Sigmoid colon (tissue), 6 donors: ENCODE measurements at regions not wholly inside any gene's neighbourhood (a gene's known extent, or its start where the extent isn't known, plus 50 kb on each side); places are given as distances from the start of the nearest gene placed in this dataset.

Source experiments
- DNase-seq: peaks from one replicate; pipeline ENCODE4 v3.0.0-alpha.2; 2019
- H3K27ac ChIP-seq, 4 donors: fragments of 200-600 bp; sonication (generic); one replicate each; pipeline ENCODE4 v1.5.1; 2016 to 2019; ENCODE audit warnings: mild to moderate bottlenecking in 1 of 4
- H3K27me3 ChIP-seq, 3 donors: fragments of 200-600 bp; sonication (generic); one replicate each; pipeline ENCODE4 v1.5.1; 2019; ENCODE audit warnings: mild to moderate bottlenecking in 1 of 3
- H3K36me3 ChIP-seq, 4 donors: fragments of 200-600 bp; sonication (generic); one replicate each; pipeline ENCODE4 v1.5.1; 2016 to 2019
- H3K4me1 ChIP-seq, 4 donors: fragments of 200-600 bp; sonication (generic); one replicate each; pipeline ENCODE4 v1.5.1; 2017 to 2019
- H3K4me3 ChIP-seq, 4 donors: fragments of 200-600 bp; sonication (generic); one replicate each; pipeline ENCODE4 v1.5.1; 2017 to 2019; ENCODE audit warnings: mild to moderate bottlenecking in 2 of 4, moderate library complexity in 1 of 4
- H3K9me3 ChIP-seq, 4 donors: fragments of 200-600 bp in 3 of 4; sonication (generic) in 3 of 4; one replicate each; pipeline versions ENCODE4 v1.5.1 to v1.6.1; 2013 to 2019
- CTCF ChIP-seq, 4 experiments: fragments of 450-650 bp in 3 of 4; fragments of 200-600 bp in 1 of 4; IDR thresholded peaks; one replicate each; pipeline ENCODE4 v1.5.1; 2016 to 2019; ENCODE audit warnings: antibody characterized with exemption in 4 of 4, mild to moderate bottlenecking in 3 of 4, moderate library complexity in 2 of 4
- EP300 ChIP-seq, 4 donors: sonication (generic); formaldehyde crosslinking; IDR thresholded peaks; one replicate each; pipeline ENCODE4 v1.6.1; 2017; ENCODE audit warnings: antibody characterized with exemption in 4 of 4
- POLR2A ChIP-seq, 2 donors: fragments of 450-650 bp; IDR thresholded peaks; one replicate each; pipeline ENCODE4 v1.6.1; 2016; ENCODE audit warnings: antibody characterized with exemption in 2 of 2, mild to moderate bottlenecking in 2 of 2, moderate library complexity in 2 of 2
- POLR2AphosphoS5 ChIP-seq, 4 donors: sonication (generic); formaldehyde crosslinking; IDR thresholded peaks; one replicate each; pipeline ENCODE4 v1.6.1; 2017; ENCODE audit warnings: antibody characterized with exemption in 4 of 4
- WGBS, 2 donors: extraction: QIAGEN DNeasy Blood & Tissue Kit; methylation state at CpG; one replicate each; pipeline ENCODE4 v1.1.7; 2013; 5-methylcytosine and 5-hydroxymethylcytosine counted together
- intact Hi-C: fragments of 100-400 bp; cut with DNase I; formaldehyde crosslinking; loops from one replicate; pipeline ENCODE4 v1.15.1; 2023
- donor health status: healthy with polysubstance abuse.
- donor health status: healthy.

GRCh38 chr6:145261758-145262157 is 473.6 kb downstream of the EPM2A start:
- no peaks in the 10 kb centered on the region for H3K9me3 ChIP-seq
- intact Hi-C loops, result no loop called here
- no peak for DNase-seq
- no peaks in the 10 kb centered on the region for H3K36me3 ChIP-seq
- 79 to 80% methylated on average over 2 of the region's 2 CpGs for WGBS, 2 donors
- no peaks in the 10 kb centered on the region for H3K4me1 ChIP-seq
- H3K27ac ChIP-seq, result no peak overlapping the region
- H3K27me3 ChIP-seq, result no peaks in the 10 kb centered on the region
- no peak overlapping the region for H3K4me3 ChIP-seq
- TF ChIP-seq EP300 (IDR thresholded peaks at IDR 0.05) (no peak), POLR2AphosphoS5 (IDR thresholded peaks at IDR 0.05) (no peak)

- Histone ChIP-seq H3K27ac (no peak overlapping the region), H3K36me3 (no peaks in the 10 kb centered on the region), H3K4me3 (no peak overlapping the region), H3K4me1 (no peaks in the 10 kb centered on the region), H3K9me3 (no peaks in the 10 kb centered on the region), H3K27me3 (no peaks in the 10 kb centered on the region)
- intact Hi-C loops, result no loop called here
- 11 to 45% methylated on average over 1 of the region's 1 CpG for WGBS, 2 donors
- TF ChIP-seq CTCF (IDR thresholded peaks at IDR 0.05) (no peak), EP300 (IDR thresholded peaks at IDR 0.05) (no peak), POLR2AphosphoS5 (IDR thresholded peaks at IDR 0.05) (no peak), POLR2A (IDR thresholded peaks at IDR 0.05) (no peak)
- DNase-seq, result no peak
Observed at GRCh38 chr6:145262771-145263170, 472.5 kb downstream of the EPM2A start.

GRCh38 chr6:145263778-145264211 is 471.5 kb downstream of the EPM2A start:
- no peaks in the 10 kb centered on the region for H3K4me1 ChIP-seq
- no peak overlapping the region for H3K27ac ChIP-seq
- no peaks in the 10 kb centered on the region for H3K9me3 ChIP-seq
- H3K27me3 ChIP-seq, result no peaks in the 10 kb centered on the region
- intact Hi-C loops, result no loop called here
- no peak overlapping the region for H3K4me3 ChIP-seq
- TF ChIP-seq CTCF (IDR thresholded peaks at IDR 0.05), result no peak
- TF ChIP-seq POLR2A (IDR thresholded peaks at IDR 0.05), result no peak
- no peak for TF ChIP-seq EP300 (IDR thresholded peaks at IDR 0.05)
- no peak for TF ChIP-seq POLR2AphosphoS5 (IDR thresholded peaks at IDR 0.05)
- WGBS, 2 donors, result 69 to 85% methylated on average over 5 of the region's 5 CpGs
- H3K36me3 ChIP-seq, result no peaks in the 10 kb centered on the region
- no peak for DNase-seq

GRCh38 chr6:145266432-145267075 is 468.8 kb downstream of the EPM2A start:
- no peaks in the 10 kb centered on the region for H3K27me3 ChIP-seq
- no peak for DNase-seq
- H3K4me1 ChIP-seq, result peaks cover 0 to 13% (median 9%) of the 10 kb centered on the region in 4 donors
- TF ChIP-seq POLR2A (IDR thresholded peaks at IDR 0.05) (no peak), CTCF (IDR thresholded peaks at IDR 0.05) (no peak)
- no peaks in the 10 kb centered on the region for H3K36me3 ChIP-seq
- WGBS, 2 donors, result 83% methylated on average over 6 of the region's 6 CpGs
- H3K27ac ChIP-seq, result no peak overlapping the region
- intact Hi-C loops, result no loop called here
- no peaks in the 10 kb centered on the region for H3K9me3 ChIP-seq
- no peak overlapping the region for H3K4me3 ChIP-seq

GRCh38 chr6:145267076-145267867 is 468.0 kb downstream of the EPM2A start:
- Histone ChIP-seq H3K27ac (no peak overlapping the region), H3K4me3 (no peak overlapping the region), H3K36me3 (no peaks in the 10 kb centered on the region), H3K9me3 (no peaks in the 10 kb centered on the region), H3K4me1 (peaks cover 0 to 14% (median 11%) of the 10 kb centered on the region in 4 donors), H3K27me3 (no peaks in the 10 kb centered on the region)
- DNase-seq, result no peak
- intact Hi-C loops, result no loop called here
- WGBS, 2 donors, result 56 to 77% methylated on average over 5 of the region's 5 CpGs
- TF ChIP-seq POLR2A (IDR thresholded peaks at IDR 0.05), result no peak
- TF ChIP-seq POLR2AphosphoS5 (IDR thresholded peaks at IDR 0.05), result no peak
- no peak for TF ChIP-seq CTCF (IDR thresholded peaks at IDR 0.05)
- TF ChIP-seq EP300 (IDR thresholded peaks at IDR 0.05), result no peak
